ENCODE measurements at regions not wholly inside any gene's neighbourhood (a gene's known extent, or its start where the extent isn't known, plus 50 kb on each side); places are given as distances from the start of the nearest gene placed in this dataset.
"Not testable (repeated sequence)": the region's sequence is repeated elsewhere in the genome, so short reads cannot be mapped to it uniquely, and the experiment has no call there.

GRCh38 chr3:176106380-176106779 lies 1090.9 kb downstream of the TBL1XR1 start:
- no peaks in the 10 kb centered on the region for H3K27me3 ChIP-seq
- H3K4me1 ChIP-seq, result no peaks in the 10 kb centered on the region
- no peak overlapping the region for H3K9ac ChIP-seq
- H3K4me2 ChIP-seq, result no peak overlapping the region
- H3K36me3 ChIP-seq, result no peaks in the 10 kb centered on the region
- H3K4me3 ChIP-seq, result no peak overlapping the region
- TF ChIP-seq Cebpa-rat (IDR thresholded peaks at IDR 0.05), result no peak
- H3K27ac ChIP-seq, result no peak overlapping the region
- H4K20me1 ChIP-seq, result no peaks in the 10 kb centered on the region
- no peaks in the 10 kb centered on the region for H3K9me3 ChIP-seq

- no peaks in the 10 kb centered on the region for H3K27me3 ChIP-seq
- H3K27ac ChIP-seq, result no peak overlapping the region
- no peaks in the 10 kb centered on the region for H4K20me1 ChIP-seq
- no peak overlapping the region for H3K4me3 ChIP-seq
- no peaks in the 10 kb centered on the region for H3K36me3 ChIP-seq
- H3K4me1 ChIP-seq, result no peaks in the 10 kb centered on the region
- no peak for TF ChIP-seq Cebpa-rat (IDR thresholded peaks at IDR 0.05)
- H3K9ac ChIP-seq, result no peak overlapping the region
- H3K9me3 ChIP-seq, result no peaks in the 10 kb centered on the region
- no peak overlapping the region for H3K4me2 ChIP-seq
Measured at GRCh38 chr3:176097027-176097426, 1100.3 kb downstream of the TBL1XR1 start.

DNA sequence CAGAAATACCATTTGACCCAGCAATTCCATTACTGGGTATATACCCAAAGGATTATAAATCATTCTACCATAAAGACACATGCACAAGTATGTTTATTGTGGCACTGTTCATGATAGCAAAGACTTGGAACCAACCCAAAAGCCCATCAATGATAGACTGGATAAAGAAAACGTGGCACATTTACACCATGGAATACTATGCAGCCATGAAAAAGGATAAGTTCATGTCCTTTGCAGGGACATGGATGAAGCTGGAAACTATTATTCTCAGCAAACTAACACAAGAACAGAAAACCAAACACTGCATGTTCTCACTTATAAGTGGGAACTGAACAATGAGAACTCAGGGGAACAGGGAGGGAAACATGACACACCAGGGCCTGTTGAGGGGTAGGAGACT lies 1103.4 kb downstream of the TBL1XR1 start:
- not testable (repeated sequence) for H3K27ac ChIP-seq, H4K20me1 ChIP-seq, H3K4me1 ChIP-seq, H3K9me3 ChIP-seq, H3K4me2 ChIP-seq, H3K36me3 ChIP-seq, H3K9ac ChIP-seq, H3K4me3 ChIP-seq, H3K27me3 ChIP-seq

DNA sequence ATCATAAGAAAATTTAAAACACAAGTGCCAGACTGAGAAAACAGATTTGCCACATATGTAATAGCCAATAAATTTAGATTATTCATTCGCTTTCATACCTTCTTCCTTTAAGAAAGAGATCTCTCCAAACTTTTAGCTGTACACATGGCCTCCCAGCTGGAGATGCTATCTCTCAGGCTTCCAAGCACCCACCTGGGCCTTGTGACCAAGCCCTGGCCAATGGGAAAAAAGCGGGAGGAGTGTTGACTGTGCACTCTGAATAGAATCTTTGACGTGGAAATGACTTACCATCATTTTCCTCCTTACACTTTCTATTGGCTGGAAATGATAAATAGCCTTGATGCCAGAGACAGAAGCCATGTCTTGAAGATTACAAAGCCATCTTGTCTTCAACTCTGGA lies 1106.6 kb downstream of the TBL1XR1 start:
- no peak for TF ChIP-seq Cebpa-rat (IDR thresholded peaks at IDR 0.05)
- Histone ChIP-seq H3K36me3 (no peaks in the 10 kb centered on the region), H3K9ac (no peak overlapping the region), H3K27ac (no peak overlapping the region), H3K4me3 (no peak overlapping the region), H3K4me1 (peaks cover 10% of the 10 kb centered on the region; the same call in 1 of the 2 replicates), H3K27me3 (no peaks in the 10 kb centered on the region), H4K20me1 (no peaks in the 10 kb centered on the region), H3K9me3 (peaks cover 13% of the 10 kb centered on the region), H3K4me2 (no peak overlapping the region)

GRCh38 chr3:176088962-176089383 lies 1108.3 kb downstream of the TBL1XR1 start:
- Histone ChIP-seq H3K4me2 (no peak overlapping the region), H3K9ac (no peak overlapping the region), H3K9me3 (peaks cover 19% of the 10 kb centered on the region), H3K36me3 (no peaks in the 10 kb centered on the region), H4K20me1 (no peaks in the 10 kb centered on the region), H3K27ac (no peak overlapping the region), H3K4me3 (no peak overlapping the region), H3K4me1 (peaks cover 10% of the 10 kb centered on the region; the same call in 1 of the 2 replicates), H3K27me3 (no peaks in the 10 kb centered on the region)
- TF ChIP-seq Cebpa-rat (IDR thresholded peaks at IDR 0.05), result no peak

GRCh38 chr3:176087066-176087697 lies 1110.1 kb downstream of the TBL1XR1 start:
- Histone ChIP-seq H3K9ac (no peak overlapping the region), H3K27ac (peak overlapping the region; percentile 63; the same call in 1 of the 2 replicates), H3K4me2 (peak overlapping the region; percentile 52), H3K4me3 (no peak overlapping the region), H3K36me3 (no peaks in the 10 kb centered on the region), H3K4me1 (peaks cover 10% of the 10 kb centered on the region; the same call in 1 of the 2 replicates), H3K9me3 (peaks cover 19% of the 10 kb centered on the region), H3K27me3 (no peaks in the 10 kb centered on the region), H4K20me1 (no peaks in the 10 kb centered on the region)
- no peak for TF ChIP-seq Cebpa-rat (IDR thresholded peaks at IDR 0.05)

GRCh38 chr3:176079785-176080184 lies 1117.5 kb downstream of the TBL1XR1 start:
- Histone ChIP-seq H3K4me1 (0 out of 2 replicates have a peak, but pooled peaks cover 8% of the 10 kb centered on the region), H3K36me3 (no peaks in the 10 kb centered on the region), H3K27me3 (no peaks in the 10 kb centered on the region), H3K4me2 (no peak overlapping the region), H3K9ac (no peak overlapping the region), H3K9me3 (no peaks in the 10 kb centered on the region), H3K27ac (no peak overlapping the region), H3K4me3 (no peak overlapping the region), H4K20me1 (no peaks in the 10 kb centered on the region)
- no peak for TF ChIP-seq Cebpa-rat (IDR thresholded peaks at IDR 0.05)

GRCh38 chr3:176078906-176079305 lies 1118.4 kb downstream of the TBL1XR1 start:
- Histone ChIP-seq H4K20me1 (no peaks in the 10 kb centered on the region), H3K36me3 (no peaks in the 10 kb centered on the region), H3K4me1 (0 out of 2 replicates have a peak, but pooled peaks cover 8% of the 10 kb centered on the region), H3K27ac (no peak overlapping the region), H3K9ac (no peak overlapping the region), H3K27me3 (no peaks in the 10 kb centered on the region), H3K4me3 (no peak overlapping the region), H3K4me2 (no peak overlapping the region), H3K9me3 (no peaks in the 10 kb centered on the region)
- TF ChIP-seq Cebpa-rat (IDR thresholded peaks at IDR 0.05), result no peak

DNA sequence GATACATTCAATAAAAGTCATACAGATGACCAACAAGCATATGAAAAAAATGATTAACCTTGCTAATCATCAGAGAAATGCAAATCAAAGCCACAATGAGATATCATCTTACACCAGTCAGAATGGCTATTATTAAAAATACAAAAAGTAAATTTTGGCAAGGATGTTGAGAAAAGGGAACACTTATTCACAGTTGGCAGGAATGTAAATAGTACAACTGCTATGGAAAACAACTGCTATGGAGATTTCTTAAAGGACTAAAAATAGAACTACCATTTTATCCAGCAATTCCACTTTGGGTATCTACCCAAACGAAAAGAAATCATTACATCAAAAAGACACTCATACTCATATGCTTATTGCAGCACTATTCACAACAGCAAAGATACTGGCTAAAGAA lies 1121.8 kb downstream of the TBL1XR1 start:
- no peak overlapping the region for H3K4me2 ChIP-seq
- H3K27ac ChIP-seq, result no peak overlapping the region
- no peaks in the 10 kb centered on the region for H3K9me3 ChIP-seq
- no peak overlapping the region for H3K9ac ChIP-seq
- no peaks in the 10 kb centered on the region for H3K27me3 ChIP-seq
- no peaks in the 10 kb centered on the region for H3K36me3 ChIP-seq
- no peaks in the 10 kb centered on the region for H4K20me1 ChIP-seq
- no peak overlapping the region for H3K4me3 ChIP-seq
- H3K4me1 ChIP-seq, result 0 out of 2 replicates have a peak, but pooled peaks cover 8% of the 10 kb centered on the region
- TF ChIP-seq Cebpa-rat (IDR thresholded peaks at IDR 0.05), result no peak

DNA sequence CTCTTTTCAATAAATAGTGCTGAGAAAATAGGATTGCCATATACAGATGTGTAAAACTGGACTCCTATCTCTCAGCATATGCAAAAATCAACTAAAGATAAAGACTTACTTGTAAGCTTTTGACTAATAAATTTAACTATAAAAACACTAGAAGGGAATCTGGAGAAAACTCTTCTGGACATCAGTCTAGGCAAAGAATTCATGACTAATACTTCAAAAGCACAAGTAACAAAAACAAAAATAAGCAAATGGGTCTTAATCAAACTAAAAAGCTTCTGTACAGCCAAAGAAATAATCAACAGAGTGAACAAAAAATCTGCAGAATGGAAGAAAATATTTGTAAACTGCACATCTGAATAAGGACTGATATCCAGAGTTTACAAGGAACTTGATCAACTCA lies 1122.2 kb downstream of the TBL1XR1 start:
- H3K9me3 ChIP-seq, result no peaks in the 10 kb centered on the region
- H3K4me3 ChIP-seq, result no peak overlapping the region
- no peak overlapping the region for H3K27ac ChIP-seq
- 0 out of 2 replicates have a peak, but pooled peaks cover 8% of the 10 kb centered on the region for H3K4me1 ChIP-seq
- no peaks in the 10 kb centered on the region for H3K36me3 ChIP-seq
- no peak for TF ChIP-seq Cebpa-rat (IDR thresholded peaks at IDR 0.05)
- H3K9ac ChIP-seq, result no peak overlapping the region
- H4K20me1 ChIP-seq, result no peaks in the 10 kb centered on the region
- H3K4me2 ChIP-seq, result no peak overlapping the region
- H3K27me3 ChIP-seq, result no peaks in the 10 kb centered on the region

GRCh38 chr3:176074096-176074495 lies 1123.2 kb downstream of the TBL1XR1 start:
- no peaks in the 10 kb centered on the region for H4K20me1 ChIP-seq
- no peaks in the 10 kb centered on the region for H3K27me3 ChIP-seq
- H3K9me3 ChIP-seq, result no peaks in the 10 kb centered on the region
- H3K27ac ChIP-seq, result no peak overlapping the region
- no peak overlapping the region for H3K4me2 ChIP-seq
- no peak overlapping the region for H3K9ac ChIP-seq
- TF ChIP-seq Cebpa-rat (IDR thresholded peaks at IDR 0.05), result no peak
- 0 out of 2 replicates have a peak, but pooled peaks cover 5% of the 10 kb centered on the region for H3K4me1 ChIP-seq
- no peaks in the 10 kb centered on the region for H3K36me3 ChIP-seq
- no peak overlapping the region for H3K4me3 ChIP-seq
